ENCODE measurements at regions not wholly inside any gene's neighbourhood (a gene's known extent, or its start where the extent isn't known, plus 50 kb on each side); places are given as distances from the start of the nearest gene placed in this dataset.

GRCh38 chr2:82690757-82691411 lies 1768.2 kb downstream of the SUCLG1 start:
- Mint-ChIP-seq H3K27ac (no peak overlapping the region), H3K4me1 (ENCODE audit: low read depth) (no peaks in the 10 kb centered on the region)
- ATAC-seq (replicated peaks in 1 of 2): no peak

GRCh38 chr2:82675186-82675585 lies 1783.9 kb downstream of the SUCLG1 start:
- ATAC-seq (replicated peaks in 1 of 2): no peak
- Mint-ChIP-seq H3K4me1 (ENCODE audit: low read depth) (no peaks in the 10 kb centered on the region), H3K27ac (no peak overlapping the region), H3K4me3 (no peak overlapping the region), H3K27me3 (ENCODE audit: low read depth) (no peaks in the 10 kb centered on the region), H3K9me3 (peaks cover 3 to 5% of the 10 kb centered on the region in 2 donors), H3K36me3 (ENCODE audit: insufficient read depth in 2 of 2) (no peaks in the 10 kb centered on the region)
- no peak for DNase-seq

More at GRCh38 chr2:82690757-82691411, 1768.2 kb downstream of the SUCLG1 start:
- Mint-ChIP-seq H3K9me3 (peaks cover 5 to 7% of the 10 kb centered on the region in 2 donors), H3K4me3 (no peak overlapping the region), H3K27me3 (ENCODE audit: low read depth) (no peaks in the 10 kb centered on the region), H3K36me3 (ENCODE audit: insufficient read depth in 2 of 2) (no peaks in the 10 kb centered on the region)
- DNase-seq: no peak

- H3K27me3 Mint-ChIP-seq (ENCODE audit: low read depth): no peaks in the 10 kb centered on the region
- no peak overlapping the region for H3K4me3 Mint-ChIP-seq
- ATAC-seq (replicated peaks in 1 of 2) (no peak), DNase-seq (no peak)
- peaks cover 3 to 5% of the 10 kb centered on the region in 2 donors for H3K9me3 Mint-ChIP-seq
- no peaks in the 10 kb centered on the region for H3K4me1 Mint-ChIP-seq (ENCODE audit: low read depth)
- no peaks in the 10 kb centered on the region for H3K36me3 Mint-ChIP-seq (ENCODE audit: insufficient read depth in 2 of 2)
- no peak overlapping the region for H3K27ac Mint-ChIP-seq
Measured at GRCh38 chr2:82674652-82675051, 1784.4 kb downstream of the SUCLG1 start.

GRCh38 chr2:82667491-82667890 lies 1791.6 kb downstream of the SUCLG1 start:
- ATAC-seq (replicated peaks in 1 of 2): no peak
- no peak for DNase-seq
- Mint-ChIP-seq H3K9me3 (peaks cover 4 to 5% of the 10 kb centered on the region in 2 donors), H3K4me1 (ENCODE audit: low read depth) (no peaks in the 10 kb centered on the region), H3K4me3 (no peak overlapping the region), H3K36me3 (ENCODE audit: insufficient read depth in 2 of 2) (no peaks in the 10 kb centered on the region), H3K27me3 (ENCODE audit: low read depth) (no peaks in the 10 kb centered on the region), H3K27ac (no peak overlapping the region)

- no peak for ATAC-seq (replicated peaks in 1 of 2)
- no peaks in the 10 kb centered on the region for H3K36me3 Mint-ChIP-seq (ENCODE audit: insufficient read depth in 2 of 2)
- no peaks in the 10 kb centered on the region for H3K4me1 Mint-ChIP-seq (ENCODE audit: low read depth)
- H3K27me3 Mint-ChIP-seq (ENCODE audit: low read depth): no peaks in the 10 kb centered on the region
- no peak for DNase-seq
- no peak overlapping the region for H3K4me3 Mint-ChIP-seq
- peaks cover 4% of the 10 kb centered on the region in 2 donors for H3K9me3 Mint-ChIP-seq
- no peak overlapping the region for H3K27ac Mint-ChIP-seq
Measured at GRCh38 chr2:82665691-82666090, 1793.4 kb downstream of the SUCLG1 start.

- no peak for DNase-seq
Measured at GRCh38 chr2:82657106-82657505, 1802.0 kb downstream of the SUCLG1 start.

GRCh38 chr2:82656420-82656819 lies 1802.7 kb downstream of the SUCLG1 start:
- DNase-seq: no peak
- H3K36me3 Mint-ChIP-seq (ENCODE audit: insufficient read depth in 2 of 2): peaks cover 2% of the 10 kb centered on the region in 2 donors
- H3K4me1 Mint-ChIP-seq (ENCODE audit: low read depth): no peaks in the 10 kb centered on the region
- no peaks in the 10 kb centered on the region for H3K27me3 Mint-ChIP-seq (ENCODE audit: low read depth)
- no peak overlapping the region for H3K27ac Mint-ChIP-seq
- peaks cover 4 to 6% of the 10 kb centered on the region in 2 donors for H3K9me3 Mint-ChIP-seq
- ATAC-seq (replicated peaks in 1 of 2): no peak
- H3K4me3 Mint-ChIP-seq: no peak overlapping the region

More at GRCh38 chr2:82657106-82657505, 1802.0 kb downstream of the SUCLG1 start:
- H3K27me3 Mint-ChIP-seq (ENCODE audit: low read depth): no peaks in the 10 kb centered on the region
- H3K36me3 Mint-ChIP-seq (ENCODE audit: insufficient read depth in 2 of 2): peaks cover 2% of the 10 kb centered on the region in 2 donors
- H3K9me3 Mint-ChIP-seq: peaks cover 3 to 6% of the 10 kb centered on the region in 2 donors
- H3K27ac Mint-ChIP-seq: no peak overlapping the region
- no peak overlapping the region for H3K4me3 Mint-ChIP-seq
- no peak for ATAC-seq (replicated peaks in 1 of 2)
- H3K4me1 Mint-ChIP-seq (ENCODE audit: low read depth): no peaks in the 10 kb centered on the region

- Mint-ChIP-seq H3K4me1 (ENCODE audit: low read depth) (no peaks in the 10 kb centered on the region), H3K9me3 (peaks cover 8% of the 10 kb centered on the region in 2 donors), H3K36me3 (ENCODE audit: insufficient read depth in 2 of 2) (peaks cover 1 to 2% of the 10 kb centered on the region in 2 donors), H3K27ac (no peak overlapping the region), H3K27me3 (ENCODE audit: low read depth) (no peaks in the 10 kb centered on the region), H3K4me3 (no peak overlapping the region)
- ATAC-seq (replicated peaks in 1 of 2): no peak
- DNase-seq: no peak
Measured at GRCh38 chr2:82652117-82652516, 1807.0 kb downstream of the SUCLG1 start.

GRCh38 chr2:82650038-82650437 lies 1809.0 kb downstream of the SUCLG1 start:
- DNase-seq (no peak), ATAC-seq (replicated peaks in 1 of 2) (no peak)
- no peaks in the 10 kb centered on the region for H3K27me3 Mint-ChIP-seq (ENCODE audit: low read depth)
- H3K27ac Mint-ChIP-seq: no peak overlapping the region
- no peaks in the 10 kb centered on the region for H3K4me1 Mint-ChIP-seq (ENCODE audit: low read depth)
- H3K9me3 Mint-ChIP-seq: peaks cover 9 to 12% of the 10 kb centered on the region in 2 donors
- peaks cover 0 to 2% of the 10 kb centered on the region in 2 donors for H3K36me3 Mint-ChIP-seq (ENCODE audit: insufficient read depth in 2 of 2)
- no peak overlapping the region for H3K4me3 Mint-ChIP-seq

- DNase-seq: no peak
- no peaks in the 10 kb centered on the region for H3K4me1 Mint-ChIP-seq (ENCODE audit: low read depth)
- peaks cover 16 to 17% of the 10 kb centered on the region in 2 donors for H3K9me3 Mint-ChIP-seq
- no peak overlapping the region for H3K4me3 Mint-ChIP-seq
- ATAC-seq (replicated peaks in 1 of 2): no peak
- H3K27ac Mint-ChIP-seq: no peak overlapping the region
- H3K36me3 Mint-ChIP-seq (ENCODE audit: insufficient read depth in 2 of 2): peaks cover 0 to 3% of the 10 kb centered on the region in 2 donors
- H3K27me3 Mint-ChIP-seq (ENCODE audit: low read depth): no peaks in the 10 kb centered on the region
Measured at GRCh38 chr2:82641598-82642180, 1817.4 kb downstream of the SUCLG1 start.

- Mint-ChIP-seq H3K4me3 (no peak overlapping the region), H3K36me3 (ENCODE audit: insufficient read depth in 2 of 2) (peaks cover 0 to 2% of the 10 kb centered on the region in 2 donors), H3K27ac (no peak overlapping the region), H3K4me1 (ENCODE audit: low read depth) (no peaks in the 10 kb centered on the region), H3K9me3 (peaks cover 9 to 10% of the 10 kb centered on the region in 2 donors), H3K27me3 (ENCODE audit: low read depth) (no peaks in the 10 kb centered on the region)
- DNase-seq (no peak), ATAC-seq (replicated peaks in 1 of 2) (no peak)
Measured at GRCh38 chr2:82636402-82637020, 1822.6 kb downstream of the SUCLG1 start.

- H3K4me1 Mint-ChIP-seq (ENCODE audit: low read depth): no peaks in the 10 kb centered on the region
- H3K36me3 Mint-ChIP-seq (ENCODE audit: insufficient read depth in 2 of 2): no peaks in the 10 kb centered on the region
- peaks cover under 1 to 7% of the 10 kb centered on the region in 2 donors for H3K9me3 Mint-ChIP-seq
- no peak for ATAC-seq (replicated peaks in 1 of 2)
- H3K4me3 Mint-ChIP-seq: no peak overlapping the region
- no peak for DNase-seq
- H3K27me3 Mint-ChIP-seq (ENCODE audit: low read depth): no peaks in the 10 kb centered on the region
- H3K27ac Mint-ChIP-seq: no peak overlapping the region
Measured at GRCh38 chr2:82599021-82599420, 1860.1 kb downstream of the SUCLG1 start.

GRCh38 chr2:82596581-82596980 lies 1862.5 kb downstream of the SUCLG1 start:
- no peaks in the 10 kb centered on the region for H3K36me3 Mint-ChIP-seq (ENCODE audit: insufficient read depth in 2 of 2)
- no peaks in the 10 kb centered on the region for H3K4me1 Mint-ChIP-seq (ENCODE audit: low read depth)
- H3K4me3 Mint-ChIP-seq: no peak overlapping the region
- no peak for DNase-seq
- no peaks in the 10 kb centered on the region for H3K27me3 Mint-ChIP-seq (ENCODE audit: low read depth)
- peaks cover 0 to 7% of the 10 kb centered on the region in 2 donors for H3K9me3 Mint-ChIP-seq
- ATAC-seq (replicated peaks in 1 of 2): no peak
- no peak overlapping the region for H3K27ac Mint-ChIP-seq
